HepG2 (cell line): ENCODE measurements at regions not wholly inside any gene's neighbourhood (a gene's known extent, or its start where the extent isn't known, plus 50 kb on each side); places are given as distances from the start of the nearest gene placed in this dataset.
A peak's percentile ranks its signal among the peaks of the same experiment; 100 is the strongest.

Experiments used
- ATAC-seq: fragments of 200-7000 bp; cut with Tn5 transposase; 3 replicates; pipeline ENCODE4 v1.9.1; 2020; ENCODE audit warnings: mild to moderate bottlenecking, moderate library complexity
- BruUV-seq: library from RNA; stranded (reverse); fragments of 400-500 nt; replicated peaks from 2 replicates; lab custom pipeline; 2021; lab: Mats Ljungman, UMichigan
- CTCF ChIA-PET: fragments of 300-600 bp; formaldehyde crosslinking; extraction: SDS; loops from one replicate; lab custom pipeline; 2021; ENCODE audit warnings: low total read pairs, inconsistent platforms, low intra/inter-chr PET ratio; lab: Yijun Ruan, JAX
- POLR2A ChIA-PET: fragments of 350-600 bp; sonication (Branson Sonifier 250); formaldehyde crosslinking; loops from one replicate; lab custom pipeline; 2020; ENCODE audit warnings: antibody characterized with exemption, inconsistent platforms; lab: Yijun Ruan, JAX
- DNase-seq: peaks from one replicate; pipeline ENCODE4 v3.0.0-alpha.2; 2015; ENCODE audit warnings: low spot score
- FAIRE-seq: peaks from 3 replicates; lab custom pipeline; 2011; peaks lifted over from hg19 to GRCh38; lab: Jason Lieb, UNC
- H2AFZ ChIP-seq: one replicate; pipeline ENCODE4 v1.6.1; 2011; ENCODE audit warnings: low read length, inconsistent platforms
- H3K27ac ChIP-seq: fragments of 300-600 bp; 3 replicates; pipeline ENCODE4 v1.8.0; 2011; ENCODE audit warnings: mixed run types, mild to moderate bottlenecking, mixed read lengths, low read length, inconsistent platforms; ENCODE audit not compliant: insufficient read depth; ENCODE audit errors: extremely low read length
- H3K27me3 ChIP-seq, 2 experiments: fragments of 200-600 bp in 1 of 2; 2 replicates in 1 of 2; 3 replicates in 1 of 2; pipeline versions ENCODE4 v1.6.0 to v1.8.0; 2011; ENCODE audit warnings: low read length in 2 of 2, mild to moderate bottlenecking in 2 of 2, moderate library complexity in 2 of 2, inconsistent platforms in 1 of 2; ENCODE audit not compliant: insufficient read depth in 2 of 2, control insufficient read depth in 1 of 2
- H3K36me3 ChIP-seq, 2 experiments: fragments of 200-600 bp in 1 of 2; replicated peaks in 1 of 2; 2 replicates in 1 of 2; 3 replicates in 1 of 2; pipeline versions ENCODE4 v1.5.1 to v1.8.0; 2011; ENCODE audit warnings: low read length in 2 of 2, inconsistent platforms in 1 of 2; ENCODE audit not compliant: insufficient read depth in 2 of 2, control insufficient read depth in 1 of 2
- H3K4me1 ChIP-seq: 2 replicates; pipeline ENCODE4 v1.5.1; 2012; ENCODE audit warnings: low read length, inconsistent platforms; ENCODE audit not compliant: insufficient read depth
- H3K4me2 ChIP-seq: 2 replicates; pipeline ENCODE4 v1.6.0; 2011; ENCODE audit warnings: low read depth, low read length, inconsistent platforms
- H3K4me3 ChIP-seq, 3 experiments: fragments of 200-600 bp in 1 of 3; sonication (generic), shearing (Covaris generic) in 1 of 3; replicated peaks in 1 of 3; 2 replicates each; pipeline ENCODE4 v1.5.1; 2011 to 2016; ENCODE audit warnings: low read length in 3 of 3, inconsistent platforms in 2 of 3, low read depth in 2 of 3, mild to moderate bottlenecking in 2 of 3, control low read depth in 1 of 3, mixed read lengths in 1 of 3; ENCODE audit not compliant: insufficient read depth in 1 of 3
- H3K79me2 ChIP-seq: one replicate; pipeline ENCODE4 v1.6.1; 2011; ENCODE audit warnings: low read length, inconsistent platforms; ENCODE audit not compliant: insufficient read depth
- H3K9ac ChIP-seq: 2 replicates; pipeline ENCODE4 v1.6.0; 2011; ENCODE audit warnings: mild to moderate bottlenecking, low read depth, low read length, inconsistent platforms; ENCODE audit not compliant: insufficient read depth
- H3K9me3 ChIP-seq: 2 replicates; pipeline ENCODE4 v1.5.1; 2012; ENCODE audit warnings: mild to moderate bottlenecking, low read length
- H4K20me1 ChIP-seq: 2 replicates; pipeline ENCODE4 v1.6.0; 2011; ENCODE audit warnings: inconsistent platforms, mild to moderate bottlenecking, low read length, moderate library complexity; ENCODE audit not compliant: insufficient read depth
- ATF7-NPFF ChIP-seq: sonication (generic); formaldehyde crosslinking; IDR thresholded peaks from 2 replicates; pipeline ENCODE4 v1.8.1; 2023; ENCODE audit warnings: mild to moderate bottlenecking, low read depth, missing genetic modification reagents, moderate library complexity
- FOXA3 ChIP-seq: IDR thresholded peaks from 2 replicates; pipeline ENCODE4 v1.6.1; 2016; ENCODE audit warnings: missing genetic modification reagents, missing compliant biosample characterization
- HHEX ChIP-seq: IDR thresholded peaks from 2 replicates; pipeline ENCODE4 v1.6.1; 2016; ENCODE audit warnings: control low read depth
- MIXL1 ChIP-seq: IDR thresholded peaks from 2 replicates; pipeline ENCODE4 v1.6.1; 2016
- PAXIP1 ChIP-seq: sonication (generic); formaldehyde crosslinking; conservative IDR thresholded peaks from 2 replicates; pipeline ENCODE4 v1.4.0; 2020; ENCODE audit warnings: mild to moderate bottlenecking, missing genetic modification reagents, moderate library complexity
- RFXANK ChIP-seq: IDR thresholded peaks from 2 replicates; pipeline ENCODE4 v1.6.1; 2016
- SALL1 ChIP-seq: sonication (generic); formaldehyde crosslinking; IDR thresholded peaks from 2 replicates; pipeline ENCODE4 v1.8.0; 2022; ENCODE audit warnings: mild to moderate bottlenecking, missing genetic modification reagents
- SOX13 ChIP-seq, 3 experiments: fragments of 450-650 bp in 1 of 3; sonication (generic) in 1 of 3; formaldehyde crosslinking in 1 of 3; IDR thresholded peaks in 2 of 3; conservative IDR thresholded peaks in 1 of 3; 2 replicates each; pipeline versions ENCODE4 v1.5.0 to v1.6.1; 2016 to 2020; ENCODE audit warnings: antibody characterized with exemption in 1 of 3, mild to moderate bottlenecking in 1 of 3, missing compliant biosample characterization in 1 of 3, missing genetic modification reagents in 1 of 3, moderate library complexity in 1 of 3
- SRSF1 ChIP-seq: fragments of 200-400 bp; formaldehyde crosslinking; optimal IDR thresholded peaks from 2 replicates; pipeline ENCODE3; 2017; ENCODE audit warnings: mild to moderate bottlenecking, low read depth, low read length, moderate library complexity
- ZFP1 ChIP-seq: IDR thresholded peaks from 2 replicates; pipeline ENCODE4 v1.6.1; 2016
- ZNF609 ChIP-seq: sonication (generic); formaldehyde crosslinking; IDR thresholded peaks from 2 replicates; pipeline ENCODE4 v1.4.0; 2020; ENCODE audit warnings: mild to moderate bottlenecking, missing genetic modification reagents, borderline replicate concordance
- WGBS: methylation state at CpG from one replicate; pipeline ENCODE4 v1.1.6; 2017; ENCODE audit warnings: low lambda C conversion rate; 5-methylcytosine and 5-hydroxymethylcytosine counted together
- in situ Hi-C: cut with HindIII; loops from 2 replicates; pipeline ENCODE4 v1.10.0; 2017; ENCODE audit warnings: low pct_unique_long_range_greater_than_20kb; ENCODE audit not compliant: extremely low pct_ligation_motif_present
- intact Hi-C: fragments of 100-400 bp; cut with micrococcal nuclease; formaldehyde crosslinking; loops from one replicate; pipeline ENCODE4 v1.10.0; 2022; ENCODE audit not compliant: unreplicated experiment
- TF ChIP-seq, protein P1 (sequence below): IDR thresholded peaks from 2 replicates; pipeline ENCODE4 v1.4.0; 2020; ENCODE audit warnings: mild to moderate bottlenecking, missing genetic modification reagents

DNA sequence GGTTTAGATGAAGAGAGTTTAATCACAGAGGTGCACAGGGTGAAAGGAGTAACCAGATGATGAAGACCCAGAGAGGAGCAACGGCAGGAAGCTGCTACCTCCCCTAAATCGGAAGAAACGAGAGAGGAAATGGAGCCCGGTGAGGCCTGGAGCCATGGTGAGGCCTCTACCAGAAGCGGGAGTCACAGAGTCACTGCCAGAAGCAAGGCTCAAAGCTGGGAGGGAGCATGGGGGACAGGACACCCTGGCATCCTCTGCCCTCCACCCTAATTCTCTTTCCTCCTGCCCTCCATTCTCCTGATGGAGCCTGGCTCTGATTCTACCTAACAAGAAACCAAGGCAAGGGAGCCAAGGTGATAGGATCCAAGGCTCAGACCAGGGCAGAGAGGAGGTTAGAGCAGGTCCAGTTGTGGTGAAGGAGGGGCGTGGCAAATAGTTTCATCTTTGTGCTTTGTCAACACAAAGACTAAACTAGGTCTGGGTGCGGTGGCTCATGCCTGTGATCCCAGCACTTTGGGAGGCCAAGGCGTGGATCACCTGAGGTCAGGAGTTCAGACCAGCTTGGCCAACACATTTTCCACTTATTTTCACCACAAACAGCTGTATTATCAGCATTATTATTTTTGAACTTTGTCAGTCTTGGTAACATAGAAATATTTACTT is 134.4 kb upstream of the RAI14 start:
- peaks cover 21% of the 10 kb centered on the region for H3K4me1 ChIP-seq
- BruUV-seq, result no TSS peak
- POLR2A ChIA-PET, result no interaction called here
- intact Hi-C loops (no loop called here), in situ Hi-C loops (no loop called here)
- no peak overlapping the region for H3K9ac ChIP-seq
- H3K27me3 ChIP-seq, result no peaks in the 10 kb centered on the region
- no peak overlapping the region for H2AFZ ChIP-seq
- H3K36me3 ChIP-seq, result no peaks in the 10 kb centered on the region
- peak overlapping the region; percentile 25 for H3K4me2 ChIP-seq
- 34% methylated on average over 6 of the region's 8 CpGs for whole genome bisulfite sequencing
- peak; percentile 21 for FAIRE-seq
- no peaks in the 10 kb centered on the region for H3K79me2 ChIP-seq
- no peaks in the 10 kb centered on the region for H3K9me3 ChIP-seq
- H3K4me3 ChIP-seq, result no peak overlapping the region
- H3K27ac ChIP-seq, result no peak overlapping the region
- H4K20me1 ChIP-seq, result no peaks in the 10 kb centered on the region
- ATAC-seq, result peak; percentile 83
- peak; percentile 23 for DNase-seq
- CTCF ChIA-PET, result no interaction called here
- TF ChIP-seq, protein P1, sequence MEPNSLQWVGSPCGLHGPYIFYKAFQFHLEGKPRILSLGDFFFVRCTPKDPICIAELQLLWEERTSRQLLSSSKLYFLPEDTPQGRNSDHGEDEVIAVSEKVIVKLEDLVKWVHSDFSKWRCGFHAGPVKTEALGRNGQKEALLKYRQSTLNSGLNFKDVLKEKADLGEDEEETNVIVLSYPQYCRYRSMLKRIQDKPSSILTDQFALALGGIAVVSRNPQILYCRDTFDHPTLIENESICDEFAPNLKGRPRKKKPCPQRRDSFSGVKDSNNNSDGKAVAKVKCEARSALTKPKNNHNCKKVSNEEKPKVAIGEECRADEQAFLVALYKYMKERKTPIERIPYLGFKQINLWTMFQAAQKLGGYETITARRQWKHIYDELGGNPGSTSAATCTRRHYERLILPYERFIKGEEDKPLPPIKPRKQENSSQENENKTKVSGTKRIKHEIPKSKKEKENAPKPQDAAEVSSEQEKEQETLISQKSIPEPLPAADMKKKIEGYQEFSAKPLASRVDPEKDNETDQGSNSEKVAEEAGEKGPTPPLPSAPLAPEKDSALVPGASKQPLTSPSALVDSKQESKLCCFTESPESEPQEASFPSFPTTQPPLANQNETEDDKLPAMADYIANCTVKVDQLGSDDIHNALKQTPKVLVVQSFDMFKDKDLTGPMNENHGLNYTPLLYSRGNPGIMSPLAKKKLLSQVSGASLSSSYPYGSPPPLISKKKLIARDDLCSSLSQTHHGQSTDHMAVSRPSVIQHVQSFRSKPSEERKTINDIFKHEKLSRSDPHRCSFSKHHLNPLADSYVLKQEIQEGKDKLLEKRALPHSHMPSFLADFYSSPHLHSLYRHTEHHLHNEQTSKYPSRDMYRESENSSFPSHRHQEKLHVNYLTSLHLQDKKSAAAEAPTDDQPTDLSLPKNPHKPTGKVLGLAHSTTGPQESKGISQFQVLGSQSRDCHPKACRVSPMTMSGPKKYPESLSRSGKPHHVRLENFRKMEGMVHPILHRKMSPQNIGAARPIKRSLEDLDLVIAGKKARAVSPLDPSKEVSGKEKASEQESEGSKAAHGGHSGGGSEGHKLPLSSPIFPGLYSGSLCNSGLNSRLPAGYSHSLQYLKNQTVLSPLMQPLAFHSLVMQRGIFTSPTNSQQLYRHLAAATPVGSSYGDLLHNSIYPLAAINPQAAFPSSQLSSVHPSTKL (CRISPR knock-in tag), result peak; percentile 24; the same call in 1 of the 2 replicates
- TF ChIP-seq SALL1 (CRISPR knock-in tag) (peak; percentile 32; the same call in 1 of the 2 replicates), HHEX (CRISPR knock-in tag) (no peak), ZFP1 (CRISPR knock-in tag) (no peak), MIXL1 (no peak), ATF7-NPFF (CRISPR knock-in tag) (no peak), RFXANK (CRISPR knock-in tag) (no peak), FOXA3 (CRISPR knock-in tag) (peak; percentile 27; the same call in 1 of the 2 replicates), SRSF1 (no peak), SOX13 (IDR thresholded peaks at IDR 0.05) (no peak), SOX13 (CRISPR knock-in tag; conservative IDR thresholded peaks at IDR 0.05 in 1 of 2, IDR thresholded peaks at IDR 0.05 in 1 of 2) (peak in 1 of 2 experiments; percentile 27; a peak in 1 of 4 replicates), ZNF609 (CRISPR knock-in tag) (0 out of 2 replicates have a peak, but pooled peaks have one; percentile 34), PAXIP1 (CRISPR knock-in tag) (peak; percentile 33)
